ENCODE measurements at regions not wholly inside any gene's neighbourhood (a gene's known extent, or its start where the extent isn't known, plus 50 kb on each side); places are given as distances from the start of the nearest gene placed in this dataset.
A peak's percentile ranks its signal among the peaks of the same experiment; 100 is the strongest.

DNA sequence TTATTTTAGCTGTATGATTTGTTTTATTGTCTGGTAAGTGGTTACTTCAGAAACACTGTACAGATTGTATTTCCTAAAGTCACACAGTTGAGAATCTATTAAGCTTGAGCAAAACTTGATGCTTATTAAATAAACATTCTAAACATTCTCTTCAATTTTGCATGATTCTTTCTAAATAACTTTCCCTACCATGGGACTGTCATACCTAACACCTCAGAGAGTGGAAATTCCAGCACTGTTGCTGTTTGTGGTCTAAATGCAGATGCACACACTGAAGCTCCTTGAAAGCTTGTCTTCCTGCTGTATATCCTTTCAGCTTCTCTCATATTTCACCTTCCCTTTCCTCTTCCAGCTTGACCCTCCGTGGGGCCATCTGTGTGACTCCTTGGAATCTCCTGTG lies 392.0 kb downstream of the LRIG3 start:
- no peaks in the 10 kb centered on the region for H3K4me1 ChIP-seq (ENCODE audit: control insufficient read depth, insufficient read depth, low read length)
- H3K27ac ChIP-seq (ENCODE audit: low read length), result no peak overlapping the region
- no peaks in the 10 kb centered on the region for H3K27me3 ChIP-seq (ENCODE audit: control insufficient read depth, insufficient read depth, low read length)
- intact Hi-C loops (cut with micrococcal nuclease; ENCODE audit: unreplicated experiment), result no loop called here
- TF ChIP-seq SIN3A (IDR thresholded peaks at IDR 0.05; ENCODE audit: borderline replicate concordance, insufficient read depth, low read depth, low read length), result no peak
- no peak for TF ChIP-seq CTCF (IDR thresholded peaks at IDR 0.05)
- TF ChIP-seq TCF7L2 (IDR thresholded peaks at IDR 0.05; ENCODE audit: low read depth, low read length), result no peak
- TF ChIP-seq POLR2AphosphoS5 (IDR thresholded peaks at IDR 0.05; ENCODE audit: low read depth, low read length), result no peak
- TF ChIP-seq REST (IDR thresholded peaks at IDR 0.05; ENCODE audit: insufficient read depth in 1 of 2, low read depth in 2 of 2, low read length in 1 of 2), result no peak
- no TSS peak for BruUV-seq (replicated peaks)
- H3K4me3 ChIP-seq (ENCODE audit: low read depth in 2 of 2, low read length in 2 of 2), result no peak overlapping the region
- ATAC-seq, result no peak
- no peak for DNase-seq (ENCODE audit: low read depth, low spot score)
- ChIA-PET POLR2A (no interaction called here), CTCF (no interaction called here)
- no peaks in the 10 kb centered on the region for H3K36me3 ChIP-seq (ENCODE audit: control insufficient read depth, insufficient read depth, low read length)
- H3K9me3 ChIP-seq (ENCODE audit: control insufficient read depth, insufficient read depth, low read depth, low read length), result no peaks in the 10 kb centered on the region
- in situ Hi-C loops (cut with HindIII; ENCODE audit: low pct_unique_long_range_greater_than_20kb, low sequenced_read_pairs), result no loop called here

- H3K36me3 ChIP-seq (ENCODE audit: control insufficient read depth, insufficient read depth, low read length), result no peaks in the 10 kb centered on the region
- H3K4me3 ChIP-seq (ENCODE audit: low read depth in 2 of 2, low read length in 2 of 2), result no peak overlapping the region
- no peak for TF ChIP-seq TCF7L2 (IDR thresholded peaks at IDR 0.05; ENCODE audit: low read depth, low read length)
- TF ChIP-seq CTCF (IDR thresholded peaks at IDR 0.05), result no peak
- no peak for TF ChIP-seq REST (IDR thresholded peaks at IDR 0.05; ENCODE audit: insufficient read depth in 1 of 2, low read depth in 2 of 2, low read length in 1 of 2)
- no peak for TF ChIP-seq SIN3A (IDR thresholded peaks at IDR 0.05; ENCODE audit: borderline replicate concordance, insufficient read depth, low read depth, low read length)
- TF ChIP-seq POLR2AphosphoS5 (IDR thresholded peaks at IDR 0.05; ENCODE audit: low read depth, low read length), result no peak
- H3K4me1 ChIP-seq (ENCODE audit: control insufficient read depth, insufficient read depth, low read length), result no peaks in the 10 kb centered on the region
- ChIA-PET CTCF (no interaction called here), POLR2A (no interaction called here)
- BruUV-seq (replicated peaks), result no TSS peak
- no peak for ATAC-seq
- intact Hi-C loops (cut with micrococcal nuclease; ENCODE audit: unreplicated experiment), result no loop called here
- in situ Hi-C loops (cut with HindIII; ENCODE audit: low pct_unique_long_range_greater_than_20kb, low sequenced_read_pairs), result no loop called here
- H3K9me3 ChIP-seq (ENCODE audit: control insufficient read depth, insufficient read depth, low read depth, low read length), result no peaks in the 10 kb centered on the region
- H3K27ac ChIP-seq (ENCODE audit: low read length), result no peak overlapping the region
- DNase-seq (ENCODE audit: low read depth, low spot score), result peak; percentile 77
- no peaks in the 10 kb centered on the region for H3K27me3 ChIP-seq (ENCODE audit: control insufficient read depth, insufficient read depth, low read length)
These were observed 391.1 kb downstream of the LRIG3 start for GRCh38 chr12:58529114-58529665.

Measured in Panc1 (cell line).